GM19452 (cell line): ENCODE measurements at regions not wholly inside any gene's neighbourhood (a gene's known extent, or its start where the extent isn't known, plus 50 kb on each side); places are given as distances from the start of the nearest gene placed in this dataset.

Experiments
- ATAC-seq: cut with Tn5 transposase; IDR thresholded peaks from one replicate; pipeline ENCODE4 v1.9.1; 2021; ENCODE audit not compliant: unreplicated experiment

DNA sequence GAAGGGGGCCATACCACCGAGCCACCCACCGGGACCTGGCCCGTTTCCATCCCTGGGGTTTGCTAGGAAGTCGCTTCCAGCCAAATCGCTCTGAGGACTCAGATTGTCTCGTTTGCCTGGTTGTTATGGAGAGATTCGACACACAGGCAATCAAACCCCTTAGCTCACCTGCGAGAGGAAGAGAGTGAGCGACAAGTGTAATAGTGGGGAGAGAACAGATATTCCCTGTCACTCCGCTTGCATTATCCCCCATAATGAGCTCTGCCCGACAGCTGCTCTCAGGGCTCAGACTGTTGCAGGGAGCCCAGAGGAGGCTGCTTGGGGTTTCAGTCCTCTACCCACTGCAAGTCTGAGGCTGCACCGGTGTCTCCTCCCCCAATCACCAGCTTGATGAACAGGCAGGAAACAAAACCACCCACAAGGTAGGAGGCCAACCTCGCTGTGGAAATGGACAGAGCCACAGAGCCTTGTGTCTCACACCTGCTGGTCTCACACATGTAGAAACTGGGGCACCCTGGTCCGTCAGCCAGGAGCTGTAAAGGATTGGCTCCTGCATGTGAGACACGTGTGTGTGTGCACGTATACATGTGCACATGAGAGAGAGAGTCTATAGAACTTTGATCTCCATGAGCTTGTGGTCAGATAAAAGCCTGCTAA lies 351.1 kb downstream of the BUD13 start:
- no peak for ATAC-seq

DNA sequence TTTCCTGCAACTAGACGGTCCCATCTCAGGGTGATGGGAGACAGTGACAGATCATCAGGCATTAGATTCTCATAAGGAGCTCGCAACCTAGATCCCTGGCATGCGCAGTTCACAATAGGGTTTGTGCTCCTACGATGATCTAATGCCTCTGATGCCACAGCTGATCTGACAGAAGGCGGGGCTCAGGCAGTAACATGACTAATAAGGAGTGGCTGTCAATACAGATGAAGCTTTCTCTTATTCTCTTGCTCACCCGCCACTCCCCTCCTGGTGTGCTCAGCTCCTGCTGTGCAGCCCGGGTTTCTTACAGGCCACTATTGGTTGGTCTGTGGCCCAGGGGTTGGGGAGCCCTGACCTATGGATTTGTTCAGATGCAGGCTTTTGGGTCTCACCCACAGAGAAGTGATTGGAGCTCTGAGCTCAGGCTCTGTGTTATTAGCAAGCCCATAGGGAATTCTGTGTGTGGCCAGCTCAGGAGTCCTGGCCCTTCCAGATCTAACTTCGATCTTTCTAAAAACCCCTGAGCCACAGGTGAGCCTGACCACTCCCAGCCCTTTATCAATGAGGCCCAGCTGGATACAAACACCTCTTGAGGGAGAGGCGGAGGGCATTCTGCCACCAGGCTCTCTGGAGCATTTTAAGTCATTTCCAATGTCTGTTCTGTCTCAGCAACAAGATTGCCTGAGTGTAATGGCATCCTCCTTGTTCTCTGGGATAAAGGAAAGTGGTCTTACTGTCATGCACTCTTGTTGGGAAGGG lies 351.8 kb downstream of the BUD13 start:
- ATAC-seq: no peak

DNA sequence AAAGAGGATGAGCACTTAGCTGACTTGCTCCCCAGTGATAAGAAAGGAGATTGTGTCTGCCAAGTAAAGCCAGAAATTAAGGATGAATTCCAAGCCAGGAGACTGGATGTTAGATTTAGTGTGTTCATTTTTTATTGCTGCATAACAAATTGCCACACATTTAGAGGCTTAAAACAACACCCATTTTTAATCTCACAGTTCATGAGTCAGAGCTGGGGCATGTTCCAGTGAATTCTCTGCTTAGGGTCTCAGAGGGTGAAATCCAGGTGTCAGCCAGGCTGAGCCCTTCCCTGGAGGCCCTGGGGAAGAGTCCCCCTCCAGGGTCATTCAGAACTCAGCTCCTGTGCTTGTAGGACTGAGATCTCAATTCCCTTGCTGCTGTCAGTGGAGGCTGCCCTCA lies 352.8 kb downstream of the BUD13 start:
- ATAC-seq: no peak

DNA sequence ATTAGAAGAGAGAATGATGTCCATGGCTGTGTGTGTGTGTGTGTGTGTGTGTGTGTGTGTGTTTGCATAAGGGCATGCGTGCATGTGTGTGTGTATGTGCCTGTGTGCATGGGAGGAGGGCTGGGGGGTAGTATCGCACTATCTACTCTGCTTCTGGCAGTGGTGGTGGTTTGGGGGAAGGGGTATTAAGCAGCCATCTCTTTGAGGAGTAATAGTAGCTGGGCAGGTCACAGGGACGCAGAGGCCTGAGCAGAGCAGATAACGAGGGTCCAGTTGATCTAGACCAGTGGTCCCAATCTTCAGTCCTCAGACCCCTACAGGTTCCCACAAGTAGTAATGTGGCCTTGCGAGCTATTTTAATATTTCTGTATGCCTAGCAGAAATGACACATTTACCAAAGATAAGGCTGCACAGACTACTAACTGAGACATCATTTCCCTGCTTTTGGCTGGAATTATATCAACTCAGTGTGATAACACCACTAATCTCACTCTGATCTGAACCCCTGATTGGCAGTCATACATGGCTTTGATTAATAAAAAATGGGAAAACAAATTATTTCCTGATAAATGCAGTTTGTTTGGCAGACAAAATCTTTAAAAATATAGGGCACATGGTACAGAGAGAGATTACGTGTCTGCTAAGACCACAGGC lies 354.3 kb downstream of the BUD13 start:
- no peak for ATAC-seq

DNA sequence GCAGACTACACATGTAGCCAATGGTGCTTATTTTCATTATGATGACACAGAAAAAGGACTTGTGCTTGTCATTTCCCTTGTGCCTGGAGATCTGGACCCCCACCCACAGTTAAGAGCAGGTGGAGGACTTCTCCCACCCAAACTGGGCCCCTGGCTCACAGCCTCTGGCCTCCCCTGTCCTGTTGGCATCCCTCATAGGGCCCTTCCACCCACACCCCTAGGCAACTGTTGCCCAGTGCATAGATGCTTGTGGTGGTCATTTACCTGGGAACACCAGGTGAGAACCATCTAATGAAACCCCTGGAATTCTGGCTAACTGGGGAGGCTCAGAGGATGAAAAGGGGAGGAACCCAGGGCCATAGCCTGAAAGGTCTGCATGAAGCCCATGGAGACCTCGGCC lies 355.9 kb downstream of the BUD13 start:
- no peak for ATAC-seq

DNA sequence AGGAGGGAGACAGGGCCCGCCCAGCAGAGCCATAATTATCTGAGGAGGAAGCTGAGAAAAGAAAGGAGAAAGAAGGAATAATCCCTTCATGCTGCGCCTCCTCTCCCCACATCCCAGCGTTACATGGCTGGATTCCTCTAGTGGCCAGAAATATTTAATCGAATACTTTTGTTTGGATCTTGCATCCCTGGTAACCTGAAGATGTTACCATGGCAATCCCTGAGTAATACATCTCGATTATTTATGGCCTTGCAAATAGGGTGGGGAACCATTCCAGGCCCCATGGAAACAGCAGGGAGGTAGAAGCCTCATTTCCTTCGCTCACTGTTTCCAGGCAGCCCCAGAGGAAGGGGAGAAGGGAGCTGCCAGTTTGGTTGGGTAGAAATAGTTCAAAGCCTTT lies 357.7 kb downstream of the BUD13 start:
- no peak for ATAC-seq

DNA sequence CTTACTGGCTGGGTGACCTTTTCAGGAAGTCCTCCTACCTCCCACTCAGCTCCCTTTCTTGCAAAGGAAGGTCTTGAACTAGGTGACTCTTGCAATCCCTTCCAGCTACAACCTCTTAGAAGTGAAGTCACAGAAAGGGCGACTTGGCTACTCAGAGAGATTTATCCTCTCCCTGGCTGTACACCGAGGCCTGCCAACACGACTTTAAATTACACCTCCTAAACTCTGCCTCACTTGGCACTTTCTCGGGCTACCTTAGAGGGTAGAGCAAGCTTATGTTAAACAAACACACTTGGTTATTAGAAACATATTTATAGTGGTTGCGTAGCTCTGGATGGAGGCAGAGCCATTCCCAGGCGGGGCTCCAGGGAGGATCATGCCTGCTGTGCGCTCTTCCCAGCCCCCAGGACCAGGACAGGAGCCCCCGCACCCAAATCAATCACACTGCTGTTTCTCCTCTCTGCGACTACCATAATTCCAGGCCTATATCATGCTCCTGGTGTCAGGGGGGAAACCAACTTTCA lies 358.4 kb downstream of the BUD13 start:
- no peak for ATAC-seq

DNA sequence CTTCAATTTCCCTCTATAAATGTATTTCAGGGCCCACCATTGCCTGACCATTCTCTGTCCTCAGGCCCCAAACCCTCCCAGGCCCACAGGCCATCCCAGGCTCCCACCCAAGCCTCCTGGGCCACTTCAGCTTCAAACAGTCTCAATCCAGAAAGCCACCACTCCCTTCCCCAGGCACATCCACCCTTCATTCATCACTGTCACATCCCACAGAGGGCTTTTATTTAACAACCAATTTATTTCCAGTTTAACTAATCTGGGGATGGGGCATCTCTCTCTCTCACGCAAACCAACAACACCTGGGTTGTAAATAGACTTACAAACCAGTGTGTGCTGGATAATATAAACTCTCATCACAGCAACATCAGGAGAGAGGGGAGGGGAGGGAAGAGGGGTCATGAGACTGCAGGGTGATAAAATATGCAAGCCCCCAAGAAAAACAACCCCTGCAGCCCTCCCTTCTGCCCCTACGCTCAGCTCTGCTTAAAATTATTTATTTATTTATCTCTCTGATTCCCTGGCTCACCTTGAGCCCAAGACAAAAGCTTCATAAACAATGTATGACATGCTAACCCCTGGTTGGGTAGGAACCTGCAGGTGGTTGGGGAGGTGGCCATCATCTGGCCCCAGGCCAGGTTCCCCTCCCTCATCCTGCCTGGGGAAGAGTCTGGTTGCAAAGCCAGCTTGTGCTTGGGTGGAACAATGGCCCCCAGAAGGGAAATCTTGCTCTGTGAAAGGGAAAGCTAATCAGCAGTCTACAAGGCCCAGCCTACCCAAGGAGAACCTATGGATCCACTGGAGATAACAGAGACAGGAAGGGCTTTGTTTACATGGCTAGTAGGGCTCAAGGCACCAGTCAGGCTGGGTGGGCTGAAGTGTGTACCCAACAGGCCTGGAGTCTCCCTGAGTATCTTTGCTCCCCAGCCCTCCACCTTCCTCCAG lies 359.2 kb downstream of the BUD13 start:
- no peak for ATAC-seq

DNA sequence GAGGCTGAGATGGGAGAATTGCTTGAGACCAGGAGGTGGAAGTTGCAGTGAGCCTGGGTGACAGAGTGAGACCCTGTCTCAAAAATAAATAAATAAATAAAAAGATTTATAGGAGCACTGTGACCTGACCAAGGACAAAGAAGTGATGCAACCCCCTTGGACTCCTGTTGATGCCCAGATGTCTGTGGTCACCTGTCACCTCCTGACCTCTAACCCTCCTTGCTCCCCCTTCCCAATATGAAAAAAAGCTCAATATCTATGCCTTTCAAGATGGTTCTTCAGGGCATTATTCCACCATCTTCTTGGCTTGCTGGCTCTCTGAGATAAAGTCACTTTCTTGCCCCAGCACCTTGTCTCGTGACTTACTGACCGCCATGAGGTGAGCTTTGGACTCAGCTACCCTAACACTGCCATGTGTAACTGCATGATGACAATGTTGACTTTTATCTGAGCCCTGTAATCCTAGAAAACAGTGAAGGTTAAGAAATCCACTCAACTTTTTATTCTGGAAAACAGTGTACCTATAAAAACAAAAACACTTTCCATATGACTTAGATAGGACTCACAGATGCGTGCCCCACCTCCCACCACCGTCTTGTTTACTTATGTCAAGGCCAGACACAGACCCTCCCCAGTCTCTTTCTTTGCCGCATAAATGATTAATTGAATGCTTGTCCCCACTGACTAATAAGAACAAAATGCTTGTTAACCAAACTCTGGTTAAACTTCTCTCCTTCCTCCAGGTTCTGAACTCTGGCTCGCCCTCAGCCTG lies 360.5 kb downstream of the BUD13 start:
- no peak for ATAC-seq

DNA sequence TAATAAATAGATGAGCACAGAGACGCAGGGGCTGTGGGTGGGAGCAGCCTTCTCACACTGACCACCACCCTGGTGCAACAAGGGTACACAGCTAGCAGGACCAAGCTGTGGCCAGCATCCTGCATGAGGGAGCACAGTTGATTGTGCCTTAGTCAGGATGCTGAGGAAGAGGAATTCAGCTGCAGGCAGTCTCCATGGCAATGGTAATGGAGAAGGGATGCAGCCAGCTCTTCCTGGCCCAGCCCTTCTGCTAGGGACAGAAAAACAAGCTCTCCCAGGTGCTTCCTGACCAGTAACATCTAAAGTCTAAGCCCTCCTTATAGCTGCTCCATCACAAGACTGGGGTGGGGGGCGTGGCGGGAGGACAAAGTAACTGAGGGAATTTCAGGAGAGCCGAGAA lies 363.5 kb downstream of the BUD13 start:
- no peak for ATAC-seq

DNA sequence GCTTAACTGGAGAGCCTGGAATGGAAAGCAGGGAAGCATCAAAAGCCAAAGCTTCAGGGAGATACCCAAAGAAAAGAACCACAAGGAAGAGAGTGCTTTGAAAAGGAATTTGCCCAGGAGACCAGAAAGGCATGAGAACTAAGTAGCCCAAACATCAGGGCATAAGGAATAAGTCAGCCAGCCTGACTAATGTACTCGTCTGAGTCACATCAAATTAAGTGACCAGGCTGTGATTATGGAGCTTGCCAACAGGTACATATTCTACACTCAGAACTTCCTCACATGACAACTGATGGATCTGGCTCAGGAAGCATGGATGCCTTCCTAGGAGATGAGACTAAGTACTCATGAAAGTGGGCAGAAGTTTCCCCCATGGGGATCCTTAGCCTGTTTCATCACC lies 366.7 kb downstream of the BUD13 start:
- ATAC-seq: no peak

DNA sequence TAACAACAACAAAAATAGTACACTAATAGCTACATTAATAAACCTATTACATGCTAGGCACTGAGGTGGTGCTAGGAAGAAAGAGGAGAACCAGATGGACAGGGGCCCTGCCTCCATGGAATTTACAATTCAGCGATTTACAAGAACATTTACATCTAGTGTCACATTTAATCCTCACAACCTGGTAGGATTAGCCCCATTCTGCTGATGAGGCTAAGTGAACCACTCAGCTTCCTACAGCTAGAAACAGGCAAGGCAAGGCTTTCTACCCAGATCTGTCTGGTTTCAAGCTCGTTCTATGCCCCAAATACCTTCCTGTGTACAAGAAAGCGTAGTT lies 368.4 kb downstream of the BUD13 start:
- ATAC-seq: no peak

DNA sequence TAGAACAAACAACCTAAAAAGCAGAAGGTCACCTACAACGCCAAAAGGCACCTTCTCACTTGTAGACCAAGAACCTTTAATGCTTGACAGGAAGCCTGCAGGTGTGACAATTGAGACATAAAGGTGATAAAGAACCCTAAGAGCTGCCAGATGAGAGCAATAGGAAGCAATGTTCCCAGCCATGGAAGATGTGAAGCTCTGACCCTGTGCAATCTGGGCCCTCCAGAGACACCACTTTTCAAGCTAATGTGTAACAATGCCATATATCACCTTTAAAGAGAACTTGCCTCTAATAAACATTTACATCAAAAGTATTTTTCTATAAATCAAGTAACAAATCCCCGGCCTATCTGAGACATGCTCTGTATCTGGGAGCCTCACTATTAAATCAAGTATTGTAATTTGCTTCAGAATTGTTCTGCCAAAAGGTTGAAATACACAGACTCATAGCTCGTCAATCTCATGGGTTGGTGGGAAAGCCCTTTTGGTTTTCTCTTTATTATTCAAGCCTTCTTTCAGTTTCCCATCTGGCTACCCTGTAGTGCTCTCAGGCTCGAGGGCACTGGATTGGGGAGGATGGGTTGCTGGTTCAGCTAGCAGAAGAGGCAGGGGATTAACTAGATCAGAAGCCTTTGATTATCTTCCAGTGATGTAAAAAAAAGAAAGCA lies 368.9 kb downstream of the BUD13 start:
- ATAC-seq: no peak

DNA sequence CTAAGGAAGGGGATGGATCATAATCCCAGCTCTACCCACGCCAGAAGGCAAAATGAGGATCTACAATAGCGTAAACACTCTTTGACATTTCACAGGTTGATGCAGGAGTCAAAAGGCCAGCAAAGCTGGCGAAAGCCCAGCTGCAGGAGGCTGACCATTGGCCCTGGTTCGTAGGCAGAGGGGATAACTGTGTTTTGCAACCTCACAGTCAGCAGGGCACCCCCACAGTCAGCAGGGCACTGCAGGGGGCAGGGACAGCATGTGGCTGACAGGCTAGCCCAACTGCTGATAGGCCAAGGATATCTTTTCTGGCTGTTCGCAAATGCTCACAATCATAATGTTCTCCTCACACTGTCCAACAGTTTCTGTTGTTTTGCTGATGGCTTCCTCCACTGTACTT lies 372.7 kb downstream of the BUD13 start:
- no peak for ATAC-seq

DNA sequence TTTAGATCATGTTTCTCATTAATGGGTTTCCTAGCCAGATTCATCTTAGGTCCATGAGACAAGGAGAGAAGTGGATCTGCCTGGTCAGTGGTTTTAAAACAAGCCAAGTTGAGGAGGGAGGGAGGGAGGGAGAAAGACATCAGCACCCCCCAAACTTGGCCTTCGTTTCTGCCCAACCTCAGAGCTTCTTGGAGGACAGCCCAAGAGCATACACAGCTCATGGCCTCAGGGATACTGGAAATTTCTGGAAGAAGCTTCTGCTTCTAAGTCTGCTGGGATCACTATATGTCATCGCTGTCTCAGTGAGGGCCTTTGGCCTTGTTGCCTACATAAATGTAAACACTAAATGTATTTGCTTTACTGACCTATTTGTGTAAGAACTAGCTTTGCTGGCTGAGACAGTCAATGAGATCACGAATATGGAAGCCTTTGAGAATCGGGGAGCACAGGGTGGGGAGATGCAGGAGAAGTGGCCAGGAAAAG lies 375.1 kb downstream of the BUD13 start:
- ATAC-seq: no peak

DNA sequence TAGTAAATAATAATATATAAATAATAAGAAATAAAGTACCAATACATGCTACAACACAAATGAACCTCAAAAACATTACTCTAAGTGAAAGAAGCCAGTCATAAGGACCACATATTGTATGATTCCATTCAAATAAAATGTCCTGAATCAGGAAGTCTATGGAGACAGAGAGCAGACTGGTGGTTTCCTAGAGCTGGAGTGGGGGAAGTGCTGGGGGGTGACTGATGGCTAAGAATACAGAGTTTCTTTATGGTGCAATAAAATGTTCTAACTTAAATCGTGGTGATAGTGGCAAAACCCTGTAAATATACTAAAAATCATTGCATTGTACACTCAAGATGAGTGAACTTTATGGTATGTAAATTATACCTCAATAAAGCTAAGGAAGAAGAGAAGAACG lies 376.5 kb downstream of the BUD13 start:
- no peak for ATAC-seq

DNA sequence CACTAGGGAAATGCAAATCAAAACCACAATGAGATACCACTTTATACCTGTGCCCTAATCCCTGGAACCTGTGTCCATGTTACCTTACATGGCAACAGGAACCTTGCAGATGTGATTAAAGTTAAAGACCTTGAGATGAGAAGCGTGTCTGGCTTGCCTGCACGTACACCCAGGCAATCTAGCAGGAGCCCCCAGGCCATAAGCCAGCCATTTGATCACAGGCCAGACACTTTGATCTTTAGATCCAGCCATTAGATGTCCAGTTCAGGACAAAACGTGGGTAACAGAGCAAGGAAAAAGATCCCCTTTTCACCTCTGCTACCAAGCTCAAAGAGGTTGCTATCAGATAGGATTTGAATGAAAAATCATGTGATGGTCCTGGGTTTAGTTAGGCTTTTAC lies 378.8 kb downstream of the BUD13 start:
- no peak for ATAC-seq

DNA sequence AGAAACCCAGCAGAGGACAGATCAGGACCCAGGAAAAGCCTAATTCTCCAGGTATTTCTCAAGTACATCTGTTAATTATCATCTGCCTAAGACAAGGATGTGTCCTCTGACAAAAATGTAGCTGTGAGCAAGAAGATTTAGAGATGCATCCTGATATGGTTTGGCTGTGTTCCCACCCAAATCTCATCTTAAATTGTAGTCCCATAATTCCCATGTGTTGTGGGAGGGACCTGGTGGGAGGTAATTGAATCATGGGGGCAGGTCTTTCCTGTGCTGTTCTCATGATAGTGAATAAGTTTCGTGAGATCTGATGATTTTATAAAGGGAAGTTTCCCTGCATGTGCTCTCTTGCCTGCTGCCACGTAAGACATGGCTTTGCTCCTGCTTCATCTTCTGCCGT lies 381.8 kb downstream of the BUD13 start:
- no peak for ATAC-seq

DNA sequence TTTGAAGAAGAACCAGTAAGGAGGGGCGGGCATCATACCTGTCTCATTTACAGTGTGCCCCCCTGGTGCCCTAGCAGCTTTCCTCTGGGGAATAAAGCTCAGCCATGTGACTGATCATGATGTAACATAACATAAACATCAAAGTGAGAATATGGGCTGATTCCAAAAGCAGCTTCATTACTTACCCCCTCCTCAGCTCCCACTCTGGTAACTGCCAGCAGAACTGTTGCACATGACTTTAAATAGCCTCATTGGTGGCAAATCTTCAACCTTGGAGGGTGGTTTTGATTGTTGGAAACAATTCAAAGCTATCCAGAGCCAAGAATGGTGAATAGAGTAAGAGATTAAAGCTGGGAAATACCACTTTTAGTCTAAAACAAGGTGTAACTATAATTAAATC lies 384.6 kb downstream of the BUD13 start:
- no peak for ATAC-seq

DNA sequence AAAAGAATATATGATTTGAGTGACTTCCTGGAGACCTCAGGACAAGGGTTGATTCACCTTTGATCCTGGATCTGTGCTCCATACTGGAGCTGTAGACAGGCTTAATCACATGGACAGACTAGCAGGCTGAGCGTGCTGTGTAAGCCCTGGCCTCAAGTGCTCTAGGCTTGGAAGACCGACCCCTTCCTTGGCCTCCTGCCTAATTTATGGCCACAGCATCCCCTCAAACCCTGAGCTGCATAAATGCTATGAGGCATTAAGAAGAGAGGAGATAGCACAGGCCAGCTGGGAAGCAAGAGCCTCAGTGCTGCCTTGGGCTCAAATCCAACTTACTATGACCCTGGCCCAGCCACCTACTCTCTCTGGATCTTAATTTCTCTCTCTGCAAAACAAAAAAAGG lies 385.1 kb downstream of the BUD13 start:
- no peak for ATAC-seq
